ENCODE measurements at regions not wholly inside any gene's neighbourhood (a gene's known extent, or its start where the extent isn't known, plus 50 kb on each side); places are given as distances from the start of the nearest gene placed in this dataset.

DNA sequence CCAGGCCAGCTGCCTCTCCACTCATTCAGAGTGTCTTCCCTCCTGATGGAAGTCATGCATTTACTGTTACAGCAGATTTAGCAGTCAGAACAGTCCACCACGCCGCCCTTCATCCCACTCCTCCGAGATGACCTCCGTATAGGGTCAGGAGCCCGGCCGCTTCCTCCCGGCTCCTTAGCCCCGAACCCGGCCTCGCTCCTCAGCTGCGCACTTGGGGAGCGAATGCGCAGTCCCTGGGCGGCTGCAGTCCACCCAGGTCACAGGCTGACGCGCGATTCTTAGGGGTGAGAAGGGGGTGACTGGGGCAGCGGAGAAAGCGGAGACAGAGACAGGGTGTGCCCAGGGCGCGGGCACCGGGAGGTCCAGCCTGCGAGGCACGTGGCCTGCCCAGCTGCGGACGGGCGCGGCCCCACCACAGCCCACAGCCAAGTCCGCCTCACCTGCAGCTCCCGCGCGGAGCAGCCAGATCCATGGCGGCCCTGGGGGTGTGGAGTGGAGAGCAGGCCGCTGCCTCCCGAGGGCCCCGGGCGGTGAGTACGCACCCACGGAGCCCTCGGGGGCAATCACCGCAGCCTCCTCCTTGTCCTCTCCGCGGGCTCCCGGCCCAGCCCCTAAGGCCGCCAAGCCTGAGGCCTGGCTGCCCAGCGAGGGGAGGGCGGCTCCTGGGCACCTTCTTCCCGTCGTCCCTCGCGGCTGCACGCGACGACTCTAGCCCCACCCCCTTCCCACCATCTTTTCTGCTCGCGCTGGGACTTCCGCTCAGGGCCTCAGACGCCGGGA lies 286.6 kb downstream of the BRD1 start:
- DNase-seq = no peak

DNA sequence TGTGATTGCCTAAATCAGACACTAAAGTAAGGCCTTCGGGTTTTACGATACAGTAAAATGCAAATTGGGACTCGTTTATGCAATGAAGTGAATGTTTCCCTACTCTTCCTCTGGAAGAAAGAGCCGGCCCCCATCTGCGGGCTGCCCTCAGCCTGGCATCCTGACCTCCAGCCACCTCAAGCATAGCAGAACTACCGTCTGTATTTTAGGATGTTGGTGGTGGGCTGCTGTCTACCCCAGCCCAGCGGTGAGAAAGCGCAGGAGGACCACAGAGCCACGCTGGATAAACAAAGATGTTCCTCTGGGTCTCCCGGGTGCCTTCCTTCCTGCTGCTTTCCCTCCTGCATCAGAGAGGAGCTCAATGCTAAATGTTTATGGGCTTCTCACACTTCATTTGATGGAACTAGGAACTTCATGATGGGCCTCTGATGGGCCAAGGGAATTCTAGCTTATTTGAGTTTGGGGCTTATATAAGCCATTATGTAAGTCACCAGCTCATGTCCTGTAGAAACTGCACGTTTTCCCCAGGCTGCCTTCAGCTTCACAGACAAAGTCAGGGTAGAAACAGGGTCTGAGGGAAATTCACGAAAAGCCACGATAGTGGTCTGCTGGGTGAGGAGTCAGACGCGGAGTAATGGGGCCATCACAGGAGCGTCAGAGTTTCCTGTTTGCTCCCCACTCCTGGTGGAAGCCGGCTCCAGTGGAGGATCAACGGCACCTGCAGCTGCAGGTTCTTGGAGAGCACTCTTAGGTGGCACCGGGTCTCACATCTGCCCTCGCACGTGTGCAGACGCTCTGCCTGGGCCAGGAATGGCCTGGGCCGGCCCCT lies 287.4 kb downstream of the BRD1 start:
- no peak for DNase-seq

DNA sequence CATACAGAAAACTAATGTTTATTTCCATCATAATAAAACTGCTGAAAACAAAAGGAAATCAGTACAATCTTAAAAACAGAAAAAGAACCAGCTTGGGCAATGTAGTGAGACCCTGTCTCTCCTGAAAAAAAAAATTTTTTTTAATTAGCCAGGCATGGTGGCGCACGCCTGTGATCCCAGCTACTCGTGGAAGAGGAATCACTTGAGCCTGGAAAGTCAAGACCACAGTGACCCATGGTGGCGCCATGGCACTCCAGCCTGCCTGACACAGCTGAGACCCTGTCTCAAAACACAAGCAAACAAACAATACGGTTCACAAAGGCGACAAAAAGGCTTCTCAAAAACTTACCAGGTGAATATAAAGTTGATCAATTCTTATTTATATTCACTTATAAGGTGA lies 289.7 kb downstream of the BRD1 start:
- no peak for DNase-seq

DNA sequence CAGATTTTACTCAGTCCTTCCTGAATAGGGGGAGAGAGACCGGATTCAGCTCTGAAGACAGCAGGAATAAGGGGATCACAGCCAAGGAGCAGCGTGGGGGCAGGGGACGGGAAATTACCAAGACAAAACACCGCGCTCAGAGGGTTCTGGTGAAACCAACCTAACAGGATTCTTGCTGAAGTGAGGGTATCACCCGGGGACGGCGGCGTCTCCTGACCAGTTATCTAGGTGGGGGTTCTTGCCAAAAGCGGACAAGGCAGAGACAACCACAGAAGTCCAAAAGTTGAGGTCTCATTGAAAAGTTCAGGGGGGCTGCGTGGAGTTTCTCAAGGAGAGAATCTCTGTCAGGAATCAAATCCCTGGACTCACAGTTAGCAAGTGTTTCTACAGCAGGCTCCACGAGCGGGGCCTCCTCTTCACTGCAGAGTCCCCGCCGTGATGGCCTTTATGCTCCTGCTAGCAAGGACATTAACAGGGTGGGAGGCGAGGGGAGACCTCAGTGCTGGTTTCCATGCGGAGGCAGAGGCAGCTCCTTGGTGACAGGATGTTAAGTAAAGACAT lies 291.0 kb downstream of the BRD1 start:
- DNase-seq = no peak

DNA sequence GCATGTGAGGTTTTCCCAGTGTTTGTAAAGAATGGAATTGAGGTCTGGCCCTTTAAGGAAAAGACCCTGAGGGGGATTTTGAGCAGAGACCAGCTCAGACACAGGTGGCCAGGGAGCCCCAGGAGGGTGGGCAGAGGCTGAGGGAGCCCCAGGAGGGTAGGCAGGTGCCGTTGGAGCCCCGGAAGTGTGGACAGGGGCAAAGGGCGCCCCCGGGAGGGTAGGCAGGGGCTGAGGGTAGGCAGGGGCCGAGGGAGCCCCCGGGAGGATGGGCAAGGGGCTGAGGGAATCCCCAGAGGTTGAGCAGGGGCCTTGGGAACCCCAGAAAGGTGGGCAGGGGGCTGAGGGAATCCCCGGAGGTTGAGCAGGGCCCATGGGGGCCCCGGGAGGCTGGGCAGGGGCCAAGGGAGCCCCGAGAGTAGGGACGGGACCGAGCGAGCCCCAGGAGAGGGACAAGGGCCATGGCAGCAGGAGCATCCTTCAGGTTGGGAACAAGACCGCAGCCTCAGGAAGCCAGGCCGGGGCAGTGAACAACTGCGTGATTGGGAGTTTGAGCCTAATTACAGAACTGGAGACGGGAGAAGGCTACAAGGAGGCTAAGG lies 292.0 kb downstream of the BRD1 start:
- DNase-seq = no peak

DNA sequence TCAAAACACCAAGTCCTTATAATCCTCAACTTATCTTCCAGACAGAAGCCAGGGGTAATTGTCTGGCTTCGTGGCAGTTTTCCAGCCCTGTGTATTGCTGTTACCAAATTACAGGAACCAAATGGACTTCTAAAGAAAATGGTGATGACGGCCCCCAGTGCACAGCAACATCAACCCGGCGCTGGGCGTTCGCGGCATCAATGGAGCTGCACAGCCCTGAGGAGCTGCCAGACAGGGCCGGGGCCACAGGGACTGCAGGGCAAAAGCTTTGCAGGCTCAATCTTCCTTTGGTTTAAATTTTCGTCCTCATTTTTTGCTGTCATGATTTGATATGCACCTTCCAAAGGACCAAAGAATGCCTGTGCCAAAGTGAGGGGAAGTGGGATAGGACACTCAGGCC lies 292.5 kb downstream of the BRD1 start:
- no peak for DNase-seq

DNA sequence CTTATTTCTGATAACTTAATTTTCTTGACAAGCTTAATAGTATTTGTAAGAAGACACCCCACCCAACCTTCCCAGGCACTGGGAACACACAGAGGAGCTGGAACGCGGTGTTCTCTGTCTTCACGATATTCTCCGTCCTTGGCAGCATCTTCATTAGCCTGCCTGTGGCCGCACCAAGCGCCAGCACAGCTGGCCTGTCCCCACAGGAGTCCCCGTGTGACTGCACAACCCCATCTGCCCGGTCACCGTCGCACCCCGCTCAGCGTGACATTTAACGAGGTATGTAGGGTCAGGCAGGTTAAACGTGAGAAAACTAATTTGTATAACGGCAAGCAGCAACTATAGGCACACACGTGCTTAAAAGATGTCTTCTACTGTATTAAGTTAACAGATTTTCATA lies 293.3 kb downstream of the BRD1 start:
- DNase-seq = no peak

DNA sequence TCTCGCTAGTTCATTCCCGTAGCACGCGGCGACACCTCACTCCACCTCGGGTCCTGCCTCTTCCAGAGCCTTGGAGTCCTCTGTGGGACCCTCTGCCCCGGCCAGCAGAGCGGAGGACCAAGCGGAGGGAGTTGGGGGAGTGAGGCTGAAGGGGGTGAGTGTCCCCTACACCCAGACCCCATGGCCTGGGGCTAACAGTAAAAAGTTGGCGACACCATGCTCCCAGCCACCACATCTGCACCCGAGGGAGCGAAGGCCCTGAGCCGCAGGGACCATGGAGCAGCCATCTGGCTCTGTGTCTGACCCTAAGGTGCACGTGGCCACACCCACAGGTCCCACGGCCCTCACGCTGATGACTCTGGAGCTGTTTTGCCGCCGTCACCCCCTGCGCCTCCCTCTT lies 293.8 kb downstream of the BRD1 start:
- no peak for DNase-seq

DNA sequence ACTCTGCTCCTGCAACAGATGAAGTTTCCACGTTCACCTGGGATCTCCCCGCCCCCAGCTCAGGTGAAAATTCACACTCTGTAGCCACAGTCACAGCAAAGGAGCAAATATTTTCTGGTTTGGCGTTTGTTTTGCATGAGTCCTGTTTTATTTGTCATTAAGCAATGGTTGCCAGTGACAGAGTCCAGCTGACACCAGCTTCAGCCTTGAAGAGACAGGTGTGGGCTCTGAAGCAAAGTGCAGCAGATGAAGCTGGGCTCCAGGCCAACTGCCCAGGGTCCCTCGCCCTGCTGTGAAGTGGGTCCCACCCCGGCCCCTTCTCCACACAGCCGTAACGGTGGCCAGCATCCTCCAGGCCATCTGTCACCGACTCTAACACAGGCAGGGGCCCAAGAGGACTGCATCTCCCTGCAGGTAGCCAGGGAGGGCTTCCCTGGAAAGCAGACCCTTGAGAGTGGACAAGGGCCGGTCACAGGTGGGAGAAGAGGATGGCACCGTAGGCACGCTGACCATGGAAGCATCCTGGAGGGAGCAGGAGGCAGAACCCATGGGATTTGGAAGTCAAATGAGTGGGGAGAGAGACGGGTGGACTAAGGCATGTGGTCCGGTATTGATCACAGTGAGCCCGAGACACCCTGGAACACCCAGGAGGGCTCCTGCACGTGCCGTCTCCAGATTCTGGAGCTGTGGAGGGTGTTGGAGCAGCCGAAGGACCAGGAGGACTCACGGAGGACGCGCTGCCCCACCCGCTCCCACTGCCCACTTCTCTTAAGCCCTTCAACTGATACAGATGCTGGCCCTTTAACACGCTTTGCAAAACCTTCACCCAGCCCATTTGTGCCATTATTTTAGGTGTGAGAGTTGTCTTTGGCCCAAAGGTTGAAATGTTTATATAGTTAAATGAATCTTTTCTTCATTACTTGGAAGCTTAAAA lies 294.5 kb downstream of the BRD1 start:
- DNase-seq = no peak

DNA sequence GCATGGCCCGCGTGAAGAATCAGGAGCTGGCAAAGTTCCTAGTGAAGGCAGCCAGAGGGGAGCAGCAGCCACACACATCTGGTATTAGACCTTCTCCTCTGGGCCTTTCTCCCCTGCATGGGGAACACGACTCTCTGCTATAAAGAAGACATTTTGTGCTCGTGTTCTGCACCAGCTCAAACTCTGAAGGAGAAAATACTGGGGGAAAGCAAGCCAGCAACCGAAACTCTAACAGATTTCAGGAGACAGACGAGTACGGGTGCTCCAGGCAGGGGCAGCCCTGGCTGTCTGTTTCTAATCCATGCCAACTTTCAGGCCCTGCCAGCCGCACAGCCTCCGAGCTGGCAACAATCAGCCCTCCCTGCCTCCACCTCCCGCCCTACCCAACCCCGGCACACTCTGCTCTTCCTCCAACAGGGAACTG lies 296.3 kb downstream of the BRD1 start:
- DNase-seq = no peak

DNA sequence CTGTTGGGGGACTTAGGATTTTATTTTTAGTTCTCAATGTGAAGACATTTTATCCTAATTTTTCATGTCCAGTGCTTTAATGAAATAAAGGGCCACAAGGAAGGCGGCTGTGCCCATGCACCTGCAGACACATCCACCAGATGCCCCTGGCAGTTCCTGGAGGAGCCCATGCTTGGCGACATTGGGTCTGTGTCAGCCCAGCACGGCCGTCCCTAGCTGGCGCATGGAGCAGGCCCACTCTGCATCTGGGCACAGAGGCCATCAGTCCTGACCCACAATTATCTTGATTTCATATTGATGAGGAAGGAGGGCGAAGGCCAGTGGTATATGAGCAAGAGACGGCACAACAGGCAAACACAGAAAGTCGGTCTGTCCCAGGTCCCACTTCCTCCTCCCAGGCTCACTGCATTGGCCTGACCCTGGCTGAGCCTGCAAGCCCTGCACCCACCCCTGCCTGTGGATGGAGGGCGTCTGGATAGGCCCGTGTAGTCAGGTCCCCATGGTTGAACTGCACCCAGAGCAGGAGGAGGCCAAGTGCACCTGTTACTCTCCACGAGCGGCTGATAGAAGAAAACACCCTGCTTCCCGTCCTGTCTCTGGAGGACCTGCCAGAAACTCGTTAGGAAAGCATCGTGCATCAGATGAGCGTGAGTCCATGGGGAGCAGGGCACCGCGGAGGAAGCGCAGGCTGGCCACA lies 296.9 kb downstream of the BRD1 start:
- no peak for DNase-seq

DNA sequence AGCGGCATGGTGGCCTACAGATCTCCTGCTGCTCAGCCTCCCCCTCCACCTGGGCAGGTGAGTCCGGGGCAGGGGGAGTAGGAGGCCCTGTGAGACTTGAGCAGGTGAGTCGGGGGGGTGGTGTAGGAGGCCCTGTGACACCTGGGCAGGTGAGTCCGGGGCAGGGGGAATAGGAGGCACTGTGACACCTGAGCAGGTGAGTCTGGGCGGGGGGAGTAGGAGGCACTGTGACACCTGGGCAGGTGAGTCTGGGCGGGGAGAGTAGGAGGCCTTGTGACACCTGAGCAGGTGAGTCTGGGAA lies 299.3 kb downstream of the BRD1 start:
- DNase-seq = no peak

DNA sequence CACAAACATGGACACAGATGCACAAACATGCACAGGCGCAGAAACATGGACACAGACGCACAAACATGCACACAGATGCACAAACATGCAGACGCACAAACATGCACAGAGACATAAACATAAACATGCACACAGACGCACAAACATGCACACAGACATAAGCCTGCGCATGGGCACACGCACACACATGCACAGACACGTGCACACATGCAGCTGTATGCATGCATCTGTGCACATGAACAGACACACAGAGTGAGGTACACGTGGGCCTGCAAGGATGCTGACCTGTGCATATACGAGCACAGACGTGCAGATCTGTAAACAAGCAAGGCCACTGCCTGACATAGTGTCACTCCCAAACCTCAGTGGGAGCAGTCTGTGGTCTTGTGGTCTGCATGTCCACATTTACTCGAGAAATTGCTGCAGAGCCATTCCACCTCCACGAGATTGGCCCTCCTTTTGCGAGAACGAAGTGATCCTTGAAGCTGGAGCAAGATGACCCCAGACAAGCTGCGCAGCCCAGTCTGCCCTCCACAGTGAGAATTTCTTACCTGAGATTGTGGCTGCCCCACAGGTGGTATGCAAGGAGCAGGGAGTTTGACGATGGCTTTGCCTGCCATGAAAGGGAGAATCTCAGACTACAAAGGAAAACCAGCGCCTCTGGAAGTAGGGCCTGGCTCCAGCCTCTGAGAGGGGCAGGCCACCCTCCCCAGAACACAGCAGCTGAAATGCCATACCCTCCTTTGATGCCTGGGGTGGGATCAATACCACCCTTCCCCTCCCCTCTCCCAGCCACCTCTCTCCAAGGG lies 299.9 kb downstream of the BRD1 start:
- no peak for DNase-seq

DNA sequence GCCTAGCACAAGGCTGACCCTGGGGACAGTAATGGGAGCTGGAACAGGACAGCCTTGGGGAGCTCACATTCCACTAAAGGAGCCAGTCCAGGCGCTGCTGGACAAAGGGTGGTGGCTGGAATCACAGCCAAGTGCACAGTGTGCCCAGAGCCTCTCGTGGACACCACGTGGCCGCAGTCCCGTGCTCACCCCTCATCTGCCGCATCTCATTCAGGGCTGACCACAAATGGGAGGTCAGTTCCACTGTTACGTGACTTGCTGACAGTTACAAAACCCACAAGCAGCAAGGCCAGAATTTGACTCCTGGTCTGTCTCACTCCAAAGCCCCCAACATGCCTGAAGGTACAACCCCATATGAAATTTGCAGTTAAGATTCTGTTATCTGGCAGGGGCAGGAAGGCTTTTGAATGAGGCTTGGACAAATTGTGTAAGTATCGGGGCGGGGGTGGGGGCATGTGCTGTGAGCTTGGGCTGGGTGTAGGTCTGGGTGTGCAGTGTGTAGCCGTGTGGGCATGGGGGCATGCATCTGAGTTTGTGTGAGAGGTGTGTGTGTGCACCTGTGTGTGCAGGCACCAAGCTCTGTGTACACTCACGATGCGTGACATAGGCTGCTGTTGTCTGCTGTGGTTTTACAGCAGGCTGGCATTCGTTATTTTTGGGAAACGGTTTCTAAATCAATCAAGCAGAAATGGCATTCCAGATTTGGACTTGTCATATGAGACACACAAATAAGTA lies 301.7 kb downstream of the BRD1 start:
- DNase-seq = no peak

DNA sequence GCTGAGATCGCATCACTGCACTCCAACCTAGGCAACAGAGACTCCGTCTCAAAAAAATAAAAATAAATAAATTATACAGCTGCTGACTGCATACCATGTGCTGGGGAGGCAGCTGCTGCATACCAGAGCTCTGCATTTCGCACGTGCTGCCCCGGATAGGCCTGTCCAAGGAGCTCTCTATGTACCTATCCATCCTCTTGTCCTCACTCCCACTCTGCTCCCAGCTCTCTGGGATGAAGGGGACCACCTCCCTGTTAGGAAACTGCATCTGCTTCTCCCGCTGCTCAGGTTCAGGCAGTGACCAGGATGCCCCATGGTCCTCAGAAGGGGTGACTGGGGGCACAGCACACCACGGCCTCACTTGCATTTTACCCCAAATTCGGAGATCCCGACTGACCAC lies 302.3 kb downstream of the BRD1 start:
- no peak for DNase-seq

DNA sequence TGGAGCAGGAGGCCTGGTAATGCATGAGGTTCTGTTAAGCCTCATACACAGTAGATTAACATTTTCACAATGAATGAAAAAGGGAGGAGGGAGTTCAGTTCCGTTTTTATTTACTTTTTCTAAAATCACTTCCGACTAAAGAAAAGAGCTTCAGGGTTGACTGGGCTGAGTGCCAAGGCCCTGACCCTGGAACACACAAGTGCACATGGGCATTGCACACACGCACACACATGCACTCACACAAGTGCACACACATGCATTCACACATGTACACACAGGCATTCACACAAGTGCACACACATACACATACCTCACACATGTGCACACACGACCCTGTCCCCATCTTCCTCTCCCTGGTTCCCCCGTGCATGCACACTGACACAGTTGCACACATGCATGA lies 303.3 kb downstream of the BRD1 start:
- no peak for DNase-seq

DNA sequence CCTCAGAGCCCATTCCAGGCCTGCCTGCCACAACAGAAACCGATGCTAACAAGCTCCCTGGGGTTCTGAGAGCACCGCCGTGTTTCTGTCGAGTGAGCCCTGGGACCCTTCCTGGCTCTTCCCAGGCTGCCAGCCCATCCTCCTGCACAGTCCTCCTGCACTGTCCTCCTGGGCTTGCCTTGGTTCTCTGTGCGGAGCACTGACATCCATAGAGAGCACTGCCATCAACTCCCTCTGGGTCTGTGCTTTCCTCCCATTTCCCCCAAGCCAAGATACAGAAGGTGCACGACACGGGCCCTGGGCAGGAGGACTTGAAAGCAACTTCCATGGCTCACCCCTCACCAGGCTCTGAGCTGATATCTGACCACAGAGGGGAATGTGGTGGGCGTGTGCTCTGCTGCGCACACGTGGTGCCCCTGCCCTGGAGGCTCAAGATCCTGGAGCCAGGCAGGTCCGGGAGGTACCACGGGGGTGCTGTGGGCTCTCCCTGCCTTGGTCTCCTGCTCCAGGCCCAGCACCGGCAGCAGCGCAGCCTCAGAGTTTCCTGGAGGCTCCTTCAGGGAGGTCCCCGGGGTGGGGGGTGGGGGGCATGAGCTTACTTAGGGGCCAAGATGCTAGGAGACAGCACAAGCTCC lies 304.2 kb downstream of the BRD1 start:
- DNase-seq = no peak

DNA sequence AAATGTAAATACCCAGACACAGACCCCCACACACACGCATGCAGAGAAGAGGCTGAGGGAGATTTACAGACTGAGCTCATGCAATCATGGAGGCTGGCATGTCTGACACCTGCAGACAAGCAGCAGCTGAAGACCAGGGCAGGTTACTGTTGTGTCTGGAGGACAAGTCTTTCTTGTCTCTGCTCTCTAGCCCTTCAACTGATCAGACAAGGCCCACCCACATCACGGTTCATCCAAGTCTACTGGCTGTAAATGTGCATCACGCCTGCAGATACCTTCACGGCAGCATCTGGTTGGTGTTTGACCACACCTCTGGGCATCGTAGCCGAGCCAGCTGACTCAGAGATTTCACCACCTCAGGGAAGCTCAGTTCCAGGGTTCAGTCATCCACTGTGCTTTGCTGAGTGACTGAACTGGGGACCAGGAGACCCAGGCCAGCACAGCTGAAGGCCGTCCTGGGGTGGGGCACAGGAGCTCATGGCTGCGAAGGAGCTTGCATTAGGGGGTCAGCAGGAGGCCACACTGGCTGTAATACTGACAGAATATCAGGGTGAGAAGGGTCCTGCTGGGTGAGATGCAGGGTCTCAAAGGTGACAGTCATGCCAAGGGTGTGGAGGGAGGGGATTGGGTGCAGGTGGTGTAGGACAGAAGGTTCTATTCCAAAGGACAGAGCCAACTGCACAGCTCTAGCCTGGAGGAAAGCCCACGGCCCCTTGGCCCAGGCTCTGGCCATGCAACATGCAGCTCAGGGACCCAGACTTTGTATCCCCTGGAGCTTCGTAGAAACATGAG lies 304.9 kb downstream of the BRD1 start:
- no peak for DNase-seq

DNA sequence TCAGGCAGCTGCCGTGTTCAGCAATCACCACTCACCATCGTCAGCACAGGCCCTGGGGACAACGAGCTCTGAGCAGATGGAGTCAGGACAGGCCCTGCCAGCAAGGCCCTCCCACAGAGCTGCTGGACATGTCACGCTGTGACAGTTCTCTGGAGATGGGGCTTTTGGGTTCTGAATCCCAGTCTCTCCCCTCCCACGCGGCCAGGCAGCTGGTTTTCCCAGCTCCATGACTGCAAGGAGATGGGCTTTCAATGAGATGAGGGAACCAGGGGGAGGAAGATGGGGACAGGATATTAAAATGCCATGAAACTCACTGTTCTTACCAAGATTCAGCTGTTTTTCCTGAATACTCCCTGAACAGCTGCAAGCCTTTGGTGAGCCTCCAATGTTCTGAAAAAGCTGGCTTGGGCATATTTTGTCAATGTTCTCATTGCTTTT lies 305.9 kb downstream of the BRD1 start:
- no peak for DNase-seq
